Kidney (tissue), 13 donors: ENCODE measurements at regions not wholly inside any gene's neighbourhood (a gene's known extent, or its start where the extent isn't known, plus 50 kb on each side); places are given as distances from the start of the nearest gene placed in this dataset.

ENCODE experiments used
- DNase-seq, 5 donors: peaks; one replicate each; pipeline ENCODE4 v3.0.0-alpha.2; 2013 to 2020
- FAIRE-seq: peaks from 2 replicates; lab custom pipeline; 2012; peaks lifted over from hg19 to GRCh38; lab: Jason Lieb, UNC
- H3K27ac ChIP-seq, 2 donors: one replicate each; pipeline ENCODE4 v1.7.0; 2013; ENCODE audit warnings: low read depth in 2 of 2, low read length in 2 of 2, inconsistent platforms in 1 of 2
- H3K27me3 ChIP-seq: one replicate; pipeline ENCODE4 v1.7.1; 2013; ENCODE audit warnings: low read length, inconsistent platforms; ENCODE audit not compliant: control insufficient read depth, insufficient read depth
- H3K36me3 ChIP-seq, 3 donors: one replicate each; pipeline versions ENCODE4 v1.7.0 to v1.7.1; 2013; ENCODE audit warnings: low read length in 3 of 3, control low read depth in 1 of 3, inconsistent platforms in 1 of 3; ENCODE audit not compliant: insufficient read depth in 3 of 3, control insufficient read depth in 2 of 3
- H3K4me1 ChIP-seq, 3 donors: one replicate each; pipeline versions ENCODE4 v1.7.0 to v1.7.1; 2013; ENCODE audit warnings: low read length in 3 of 3, inconsistent platforms in 1 of 3, low read depth in 1 of 3; ENCODE audit not compliant: control insufficient read depth in 2 of 3, insufficient read depth in 2 of 3
- H3K4me3 ChIP-seq, 3 donors: one replicate each; pipeline versions ENCODE4 v1.7.0 to v1.8.1; 2013; ENCODE audit warnings: low read length in 3 of 3, control low read depth in 1 of 3, inconsistent platforms in 1 of 3
- H3K9ac ChIP-seq, 3 donors: one replicate each; pipeline versions ENCODE4 v1.7.0 to v1.7.1; 2013; ENCODE audit warnings: low read length in 3 of 3, control low read depth in 1 of 3, inconsistent platforms in 1 of 3
- H3K9me3 ChIP-seq, 3 donors: one replicate each; pipeline versions ENCODE4 v1.7.0 to v1.7.1; 2013; ENCODE audit warnings: low read length in 3 of 3, control low read depth in 1 of 3, inconsistent platforms in 1 of 3; ENCODE audit not compliant: control insufficient read depth in 2 of 3, insufficient read depth in 1 of 3
- CTCF ChIP-seq: IDR thresholded peaks from 3 replicates; pipeline ENCODE4 v1.5.1; 2012; ENCODE audit warnings: mild to moderate bottlenecking, moderate library complexity, borderline replicate concordance; ENCODE audit not compliant: insufficient read depth; ENCODE audit errors: extremely low read depth
- intact Hi-C: fragments of 100-400 bp; cut with DNase I; formaldehyde crosslinking; loops from one replicate; pipeline ENCODE4 v1.11.1; 2022
- donor health status: control.
- donor health status: control.
- donor health status: control.
- donor health status: control.
- donor health status: control.
- donor health status: DM: yes; HTN: yes; CAD: no.
- donor health status: Normal renal cell carcinoma (clear cell type).

GRCh38 chr3:106257172-106257571 lies 388.4 kb upstream of the CBLB start:
- no peak for FAIRE-seq
- no peaks in the 10 kb centered on the region for H3K27me3 ChIP-seq
- no peak overlapping the region for H3K9ac ChIP-seq
- H3K36me3 ChIP-seq = no peaks in the 10 kb centered on the region
- no peaks in the 10 kb centered on the region for H3K9me3 ChIP-seq
- peak in 1 of 5 donors; percentile 6 for DNase-seq
- H3K4me1 ChIP-seq = no peaks in the 10 kb centered on the region
- H3K4me3 ChIP-seq = no peak overlapping the region
- no peak overlapping the region for H3K27ac ChIP-seq
- intact Hi-C loops = no loop called here
- TF ChIP-seq CTCF = no peak

GRCh38 chr3:106261396-106261795 lies 392.6 kb upstream of the CBLB start:
- FAIRE-seq (no peak), DNase-seq (no peak)
- no peak for TF ChIP-seq CTCF
- Histone ChIP-seq H3K9me3 (no peaks in the 10 kb centered on the region), H3K36me3 (no peaks in the 10 kb centered on the region), H3K4me1 (no peaks in the 10 kb centered on the region), H3K9ac (no peak overlapping the region), H3K27me3 (no peaks in the 10 kb centered on the region), H3K4me3 (no peak overlapping the region), H3K27ac (no peak overlapping the region)
- intact Hi-C loops = no loop called here

- no peak overlapping the region for H3K9ac ChIP-seq
- H3K4me1 ChIP-seq = no peaks in the 10 kb centered on the region
- intact Hi-C loops = no loop called here
- no peak for DNase-seq
- no peak for TF ChIP-seq CTCF
- no peak overlapping the region for H3K4me3 ChIP-seq
- no peaks in the 10 kb centered on the region for H3K36me3 ChIP-seq
- H3K27ac ChIP-seq = no peak overlapping the region
- no peaks in the 10 kb centered on the region for H3K9me3 ChIP-seq
- FAIRE-seq = no peak
- no peaks in the 10 kb centered on the region for H3K27me3 ChIP-seq
These were observed 393.3 kb upstream of the CBLB start for GRCh38 chr3:106261915-106262683.

GRCh38 chr3:106263011-106263410 lies 394.2 kb upstream of the CBLB start:
- Histone ChIP-seq H3K4me1 (no peaks in the 10 kb centered on the region), H3K27me3 (no peaks in the 10 kb centered on the region), H3K27ac (no peak overlapping the region), H3K4me3 (no peak overlapping the region), H3K9me3 (no peaks in the 10 kb centered on the region), H3K36me3 (no peaks in the 10 kb centered on the region), H3K9ac (no peak overlapping the region)
- peak in 1 of 5 donors; percentile 14 for DNase-seq
- TF ChIP-seq CTCF = no peak
- intact Hi-C loops = no loop called here
- no peak for FAIRE-seq
